GM18868 (cell line): ENCODE measurements at regions not wholly inside any gene's neighbourhood (a gene's known extent, or its start where the extent isn't known, plus 50 kb on each side); places are given as distances from the start of the nearest gene placed in this dataset.

Source experiments
- ATAC-seq: cut with Tn5 transposase; IDR thresholded peaks from one replicate; pipeline ENCODE4 v1.9.1; 2021; ENCODE audit warnings: mild to moderate bottlenecking, moderate library complexity; ENCODE audit not compliant: unreplicated experiment

- ATAC-seq = no peak
These were observed 106.7 kb upstream of the SLC28A3 start for GRCh38 chr9:84447305-84447704.

GRCh38 chr9:84450029-84450428, 109.5 kb upstream of the SLC28A3 start:
- no peak for ATAC-seq

- ATAC-seq = no peak
These were observed 116.0 kb upstream of the SLC28A3 start for GRCh38 chr9:84456527-84456926.

- no peak for ATAC-seq
These were observed 120.1 kb upstream of the SLC28A3 start for GRCh38 chr9:84460695-84461094.

GRCh38 chr9:84463272-84463671, 122.7 kb upstream of the SLC28A3 start:
- no peak for ATAC-seq

GRCh38 chr9:84466580-84467285, 126.2 kb upstream of the SLC28A3 start:
- no peak for ATAC-seq

GRCh38 chr9:84471816-84472215, 131.3 kb upstream of the SLC28A3 start:
- ATAC-seq = no peak

GRCh38 chr9:84478996-84479395, 138.4 kb upstream of the SLC28A3 start:
- no peak for ATAC-seq

GRCh38 chr9:84480071-84480470, 139.5 kb upstream of the SLC28A3 start:
- no peak for ATAC-seq

GRCh38 chr9:84481231-84481630, 140.7 kb upstream of the SLC28A3 start:
- no peak for ATAC-seq

GRCh38 chr9:84481636-84482218, 141.2 kb upstream of the SLC28A3 start:
- ATAC-seq = no peak

GRCh38 chr9:84482607-84483006, 142.0 kb upstream of the SLC28A3 start:
- ATAC-seq = no peak

- no peak for ATAC-seq
These were observed 143.6 kb upstream of the SLC28A3 start for GRCh38 chr9:84484172-84484571.

- no peak for ATAC-seq
These were observed 145.0 kb upstream of the SLC28A3 start for GRCh38 chr9:84485539-84485938.

- no peak for ATAC-seq
These were observed 146.1 kb upstream of the SLC28A3 start for GRCh38 chr9:84486663-84487062.

GRCh38 chr9:84490206-84490841, 149.8 kb upstream of the SLC28A3 start:
- ATAC-seq = no peak

- no peak for ATAC-seq
These were observed 150.3 kb upstream of the SLC28A3 start for GRCh38 chr9:84490842-84491325.

GRCh38 chr9:84492366-84493159, 152.0 kb upstream of the SLC28A3 start:
- ATAC-seq = no peak

GRCh38 chr9:84493284-84493947, 152.9 kb upstream of the SLC28A3 start:
- ATAC-seq = no peak

GRCh38 chr9:84499969-84500582, 159.5 kb upstream of the SLC28A3 start:
- peak; percentile 97 for ATAC-seq
